IMR-90 (cell line): ENCODE measurements at regions not wholly inside any gene's neighbourhood (a gene's known extent, or its start where the extent isn't known, plus 50 kb on each side); places are given as distances from the start of the nearest gene placed in this dataset.

Experiments used
- ATAC-seq: fragments of 200-7000 bp; cut with Tn5 transposase; 2 replicates; pipeline ENCODE4 v1.9.1; 2020; ENCODE audit warnings: low read depth, mild to moderate bottlenecking, moderate library complexity
- BruUV-seq: library from RNA; stranded (reverse); fragments of 400-500 nt; replicated peaks from 2 replicates; lab custom pipeline; 2021; lab: Mats Ljungman, UMichigan
- CTCF ChIA-PET: fragments of 300-600 bp; formaldehyde crosslinking; extraction: SDS; loops from one replicate; lab custom pipeline; 2021; ENCODE audit warnings: antibody characterized with exemption; lab: Yijun Ruan, JAX
- POLR2A ChIA-PET: fragments of 300-600 bp; sonication (Branson Sonifier 250); formaldehyde crosslinking; loops from one replicate; lab custom pipeline; 2022; ENCODE audit warnings: antibody characterized with exemption; ENCODE audit not compliant: unreplicated experiment; lab: Charles Lee
- DNase-seq: peaks from one replicate; pipeline ENCODE4 v3.0.0; 2013
- H2AFZ ChIP-seq: replicated peaks from 2 replicates; pipeline ENCODE3; 2013; ENCODE audit warnings: low read length, mild to moderate bottlenecking; ENCODE audit not compliant: poor library complexity
- H2AK5ac ChIP-seq: 2 replicates; pipeline ENCODE4 v1.6.1; 2013; ENCODE audit warnings: low read depth, low read length, inconsistent platforms
- H2AK9ac ChIP-seq: replicated peaks from 2 replicates; pipeline ENCODE3; 2013; ENCODE audit warnings: mild to moderate bottlenecking, low read depth, low read length, moderate library complexity; ENCODE audit not compliant: poor library complexity
- H2BK120ac ChIP-seq: 2 replicates; pipeline ENCODE4 v1.6.1; 2013; ENCODE audit warnings: low read depth, low read length, inconsistent platforms
- H2BK15ac ChIP-seq: 3 replicates; pipeline ENCODE4 v1.6.1; 2013; ENCODE audit warnings: low read depth, low read length, inconsistent platforms
- H2BK20ac ChIP-seq: 2 replicates; pipeline ENCODE4 v1.6.1; 2013; ENCODE audit warnings: low read depth, mild to moderate bottlenecking, inconsistent platforms, low read length, moderate library complexity
- H2BK5ac ChIP-seq: 2 replicates; pipeline ENCODE4 v1.6.1; 2013; ENCODE audit warnings: mild to moderate bottlenecking, low read depth, low read length, inconsistent platforms; ENCODE audit not compliant: poor library complexity, severe bottlenecking
- H3K14ac ChIP-seq: replicated peaks from 2 replicates; pipeline ENCODE4 v1.6.1; 2013; ENCODE audit warnings: low read depth, low read length, inconsistent platforms
- H3K18ac ChIP-seq: 2 replicates; pipeline ENCODE4 v1.6.1; 2013; ENCODE audit warnings: low read depth, low read length, control low read depth
- H3K23ac ChIP-seq: 2 replicates; pipeline ENCODE4 v1.6.1; 2013; ENCODE audit warnings: low read depth, low read length, inconsistent platforms
- H3K27ac ChIP-seq: 2 replicates; pipeline ENCODE4 v1.5.1; 2013; ENCODE audit warnings: mild to moderate bottlenecking, control low read depth, low read length; ENCODE audit not compliant: insufficient read depth
- H3K27me3 ChIP-seq: 2 replicates; pipeline ENCODE4 v1.6.1; 2013; ENCODE audit warnings: low read length; ENCODE audit not compliant: control insufficient read depth, insufficient read depth
- H3K36me3 ChIP-seq: 2 replicates; pipeline ENCODE4 v1.6.1; 2013; ENCODE audit warnings: low read length, mixed read lengths; ENCODE audit not compliant: control insufficient read depth, insufficient read depth
- H3K4ac ChIP-seq: 2 replicates; pipeline ENCODE4 v1.6.1; 2013; ENCODE audit warnings: low read depth, low read length, inconsistent platforms
- H3K4me1 ChIP-seq: 2 replicates; pipeline ENCODE4 v1.6.1; 2013; ENCODE audit warnings: low read length, mixed read lengths; ENCODE audit not compliant: control insufficient read depth, insufficient read depth
- H3K4me2 ChIP-seq: 2 replicates; pipeline ENCODE4 v1.6.1; 2013; ENCODE audit warnings: low read depth, mild to moderate bottlenecking, control low read depth, low read length, moderate library complexity
- H3K4me3 ChIP-seq: 2 replicates; pipeline ENCODE4 v1.5.1; 2013; ENCODE audit warnings: low read depth, mild to moderate bottlenecking, control low read depth, low read length, moderate library complexity; ENCODE audit not compliant: insufficient read depth
- H3K56ac ChIP-seq: 2 replicates; pipeline ENCODE4 v1.6.1; 2013; ENCODE audit warnings: low read length, inconsistent platforms; ENCODE audit not compliant: insufficient read depth; ENCODE audit errors: extremely low read depth
- H3K79me1 ChIP-seq, 2 experiments: 2 replicates each; pipeline ENCODE4 v1.6.1; 2013; ENCODE audit warnings: low read length in 2 of 2, inconsistent platforms in 1 of 2, low read depth in 1 of 2
- H3K9ac ChIP-seq: 2 replicates; pipeline ENCODE4 v1.6.1; 2013; ENCODE audit warnings: low read depth, low read length, control low read depth
- H3K9me1 ChIP-seq: 2 replicates; pipeline ENCODE4 v1.6.1; 2013; ENCODE audit warnings: low read length, inconsistent platforms; ENCODE audit not compliant: insufficient read depth
- H3K9me3 ChIP-seq: 2 replicates; pipeline ENCODE4 v1.6.1; 2013; ENCODE audit warnings: low read length; ENCODE audit not compliant: control insufficient read depth, insufficient read depth
- H4K20me1 ChIP-seq: 2 replicates; pipeline ENCODE4 v1.6.1; 2013; ENCODE audit warnings: low read length, inconsistent platforms; ENCODE audit not compliant: insufficient read depth
- H4K5ac ChIP-seq: 2 replicates; pipeline ENCODE4 v1.6.1; 2013; ENCODE audit warnings: mild to moderate bottlenecking, low read depth, low read length, control low read depth
- H4K8ac ChIP-seq, 2 experiments: 2 replicates each; pipeline ENCODE4 v1.6.1; 2013; ENCODE audit warnings: low read depth in 2 of 2, low read length in 2 of 2, control low read depth in 1 of 2, inconsistent platforms in 1 of 2
- H4K91ac ChIP-seq: 2 replicates; pipeline ENCODE4 v1.6.1; 2013; ENCODE audit warnings: low read depth, low read length, inconsistent platforms; ENCODE audit not compliant: insufficient read depth
- CEBPB ChIP-seq: IDR thresholded peaks from 2 replicates; pipeline ENCODE4 v1.6.1; 2012; ENCODE audit warnings: low read depth, low read length, improper control_type of control experiment
- CHD1 ChIP-seq: IDR thresholded peaks from 2 replicates; pipeline ENCODE4 v1.6.1; 2012; ENCODE audit warnings: low read depth, low read length, improper control_type of control experiment
- FOS ChIP-seq: fragments of 150-350 bp; IDR thresholded peaks from 2 replicates; pipeline ENCODE4 v1.6.1; 2016; ENCODE audit warnings: low read depth, low read length
- MAFK ChIP-seq: IDR thresholded peaks from 2 replicates; pipeline ENCODE4 v1.6.1; 2012; ENCODE audit warnings: low read depth, low read length, improper control_type of control experiment
- MAZ ChIP-seq: IDR thresholded peaks from 2 replicates; pipeline ENCODE4 v1.6.1; 2012; ENCODE audit warnings: low read depth, mild to moderate bottlenecking, low read length, improper control_type of control experiment, moderate library complexity, borderline replicate concordance
- MXI1 ChIP-seq: IDR thresholded peaks from 2 replicates; pipeline ENCODE4 v1.6.1; 2012; ENCODE audit warnings: low read depth, mild to moderate bottlenecking, low read length, moderate library complexity, borderline replicate concordance
- POLR2A ChIP-seq: IDR thresholded peaks from 2 replicates; pipeline ENCODE4 v1.6.1; 2012; ENCODE audit warnings: mild to moderate bottlenecking, low read depth, low read length
- RAD21 ChIP-seq: IDR thresholded peaks from 2 replicates; pipeline ENCODE4 v1.6.1; 2012; ENCODE audit warnings: low read length, improper control_type of control experiment
- RFX5 ChIP-seq: IDR thresholded peaks from 2 replicates; pipeline ENCODE4 v1.8.0; 2012; ENCODE audit warnings: low read depth, mild to moderate bottlenecking, low read length, moderate library complexity
- SMC3 ChIP-seq: fragments of 150-350 bp; IDR thresholded peaks from 2 replicates; pipeline ENCODE4 v1.6.1; 2016; ENCODE audit warnings: low read depth, mild to moderate bottlenecking, antibody characterized with exemption, low read length, moderate library complexity
- WGBS, 2 experiments: methylation state at CpG; one replicate each; pipeline versions ENCODE4 v1.1.5 to v1.1.7; 2013; ENCODE audit warnings: missing lambda C conversion rate in 2 of 2; ENCODE audit not compliant: insufficient read length in 1 of 2; ENCODE audit errors: extremely low coverage in 2 of 2; 5-methylcytosine and 5-hydroxymethylcytosine counted together
- dilution Hi-C: fragments of 300-500 bp; cut with HindIII; formaldehyde crosslinking; loops from one replicate; pipeline ENCODE4 v1.14.3; 2018; ENCODE audit warnings: low sequenced_read_pairs; ENCODE audit not compliant: unreplicated experiment
- in situ Hi-C: fragments of 300-500 bp; cut with MboI; formaldehyde crosslinking; loops from 3 replicates; pipeline ENCODE4 v1.14.3; 2019; ENCODE audit warnings: low sequenced_read_pairs, inconsistent platforms, mixed read lengths
- intact Hi-C: fragments of 100-400 bp; cut with micrococcal nuclease; formaldehyde crosslinking; loops from 2 replicates; pipeline ENCODE4 v1.10.0; 2022
- TF ChIP-seq, protein P1 (sequence below): conservative IDR thresholded peaks from 2 replicates; pipeline ENCODE4 v1.5.1; 2012; ENCODE audit warnings: mild to moderate bottlenecking, low read depth, low read length, improper control_type of control experiment
- TF ChIP-seq, protein P2 (sequence below): fragments of 150-350 bp; IDR thresholded peaks from 2 replicates; pipeline ENCODE4 v1.6.1; 2016; ENCODE audit warnings: low read depth, mild to moderate bottlenecking, low read length, moderate library complexity, borderline replicate concordance
- TF ChIP-seq, protein P3 (sequence below): fragments of 150-350 bp; IDR thresholded peaks from 2 replicates; pipeline ENCODE4 v1.6.1; 2017; ENCODE audit warnings: mild to moderate bottlenecking, antibody characterized with exemption, low read length, low read depth

DNA sequence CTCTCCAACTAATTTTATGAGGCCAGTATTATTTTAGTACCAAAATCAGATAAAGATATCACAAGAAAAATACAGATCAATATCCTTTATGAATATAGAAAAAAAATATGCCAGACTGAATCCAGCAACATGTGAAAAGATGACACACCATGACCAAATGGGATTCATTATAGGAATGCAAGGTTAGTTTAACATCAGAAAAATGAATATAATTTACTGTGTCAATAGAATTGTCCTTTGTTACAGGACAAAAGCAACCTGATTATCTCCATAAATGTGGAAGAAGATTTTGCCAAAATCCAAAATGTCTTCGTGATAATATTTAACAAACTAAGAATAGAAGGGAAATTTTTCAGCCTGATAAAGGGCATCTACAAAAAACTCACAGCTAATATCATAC, 66.4 kb upstream of the DAB2 start:
- no peaks in the 10 kb centered on the region for H3K79me1 ChIP-seq
- H3K4me3 ChIP-seq, result no peak overlapping the region
- peaks cover 6% of the 10 kb centered on the region for H3K9me3 ChIP-seq
- intact Hi-C loops, result no loop called here
- BruUV-seq, result no TSS peak
- no peak overlapping the region for H4K91ac ChIP-seq
- H2AFZ ChIP-seq, result no peak overlapping the region
- ChIA-PET CTCF (no interaction called here), POLR2A (no interaction called here)
- H3K36me3 ChIP-seq, result no peaks in the 10 kb centered on the region
- H4K8ac ChIP-seq, result no peak overlapping the region
- no peaks in the 10 kb centered on the region for H3K9me1 ChIP-seq
- H4K20me1 ChIP-seq, result no peaks in the 10 kb centered on the region
- no peak overlapping the region for H3K23ac ChIP-seq
- no peak overlapping the region for H2AK5ac ChIP-seq
- H3K4ac ChIP-seq, result no peak overlapping the region
- H4K5ac ChIP-seq, result no peak overlapping the region
- no peak overlapping the region for H2BK15ac ChIP-seq
- H3K4me1 ChIP-seq, result 0 out of 2 replicates have a peak, but pooled peaks cover 3% of the 10 kb centered on the region
- no peak overlapping the region for H2AK9ac ChIP-seq
- H3K27ac ChIP-seq, result no peak overlapping the region
- H2BK120ac ChIP-seq, result no peak overlapping the region
- no peak overlapping the region for H3K18ac ChIP-seq
- H3K27me3 ChIP-seq, result no peaks in the 10 kb centered on the region
- no peak overlapping the region for H2BK20ac ChIP-seq
- no peak overlapping the region for H3K56ac ChIP-seq
- H3K9ac ChIP-seq, result no peak overlapping the region
- in situ Hi-C loops, result no loop called here
- TF ChIP-seq RAD21 (no peak), RFX5 (no peak), CEBPB (no peak), MAFK (no peak), FOS (no peak), MXI1 (no peak), CHD1 (no peak), SMC3 (no peak), MAZ (no peak), POLR2A (no peak)
- TF ChIP-seq, protein P1, sequence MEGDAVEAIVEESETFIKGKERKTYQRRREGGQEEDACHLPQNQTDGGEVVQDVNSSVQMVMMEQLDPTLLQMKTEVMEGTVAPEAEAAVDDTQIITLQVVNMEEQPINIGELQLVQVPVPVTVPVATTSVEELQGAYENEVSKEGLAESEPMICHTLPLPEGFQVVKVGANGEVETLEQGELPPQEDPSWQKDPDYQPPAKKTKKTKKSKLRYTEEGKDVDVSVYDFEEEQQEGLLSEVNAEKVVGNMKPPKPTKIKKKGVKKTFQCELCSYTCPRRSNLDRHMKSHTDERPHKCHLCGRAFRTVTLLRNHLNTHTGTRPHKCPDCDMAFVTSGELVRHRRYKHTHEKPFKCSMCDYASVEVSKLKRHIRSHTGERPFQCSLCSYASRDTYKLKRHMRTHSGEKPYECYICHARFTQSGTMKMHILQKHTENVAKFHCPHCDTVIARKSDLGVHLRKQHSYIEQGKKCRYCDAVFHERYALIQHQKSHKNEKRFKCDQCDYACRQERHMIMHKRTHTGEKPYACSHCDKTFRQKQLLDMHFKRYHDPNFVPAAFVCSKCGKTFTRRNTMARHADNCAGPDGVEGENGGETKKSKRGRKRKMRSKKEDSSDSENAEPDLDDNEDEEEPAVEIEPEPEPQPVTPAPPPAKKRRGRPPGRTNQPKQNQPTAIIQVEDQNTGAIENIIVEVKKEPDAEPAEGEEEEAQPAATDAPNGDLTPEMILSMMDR, result no peak
- TF ChIP-seq, protein P2, sequence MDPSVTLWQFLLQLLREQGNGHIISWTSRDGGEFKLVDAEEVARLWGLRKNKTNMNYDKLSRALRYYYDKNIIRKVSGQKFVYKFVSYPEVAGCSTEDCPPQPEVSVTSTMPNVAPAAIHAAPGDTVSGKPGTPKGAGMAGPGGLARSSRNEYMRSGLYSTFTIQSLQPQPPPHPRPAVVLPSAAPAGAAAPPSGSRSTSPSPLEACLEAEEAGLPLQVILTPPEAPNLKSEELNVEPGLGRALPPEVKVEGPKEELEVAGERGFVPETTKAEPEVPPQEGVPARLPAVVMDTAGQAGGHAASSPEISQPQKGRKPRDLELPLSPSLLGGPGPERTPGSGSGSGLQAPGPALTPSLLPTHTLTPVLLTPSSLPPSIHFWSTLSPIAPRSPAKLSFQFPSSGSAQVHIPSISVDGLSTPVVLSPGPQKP, result no peak
- TF ChIP-seq, protein P3, sequence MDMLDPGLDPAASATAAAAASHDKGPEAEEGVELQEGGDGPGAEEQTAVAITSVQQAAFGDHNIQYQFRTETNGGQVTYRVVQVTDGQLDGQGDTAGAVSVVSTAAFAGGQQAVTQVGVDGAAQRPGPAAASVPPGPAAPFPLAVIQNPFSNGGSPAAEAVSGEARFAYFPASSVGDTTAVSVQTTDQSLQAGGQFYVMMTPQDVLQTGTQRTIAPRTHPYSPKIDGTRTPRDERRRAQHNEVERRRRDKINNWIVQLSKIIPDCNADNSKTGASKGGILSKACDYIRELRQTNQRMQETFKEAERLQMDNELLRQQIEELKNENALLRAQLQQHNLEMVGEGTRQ, result no peak
- H3K14ac ChIP-seq, result no peak overlapping the region
- ATAC-seq (no peak), DNase-seq (no peak)
- H2BK5ac ChIP-seq, result no peak overlapping the region
- no CpG with 5 or more reads among the region's 1 CpG for WGBS, 2 experiments
- dilution Hi-C loops, result no loop called here
- H3K4me2 ChIP-seq, result no peak overlapping the region
